GM18508 (cell line): ENCODE measurements at regions not wholly inside any gene's neighbourhood (a gene's known extent, or its start where the extent isn't known, plus 50 kb on each side); places are given as distances from the start of the nearest gene placed in this dataset.

Experiments used
- ATAC-seq: cut with Tn5 transposase; IDR thresholded peaks from one replicate; pipeline ENCODE4 v1.9.1; 2021; ENCODE audit warnings: moderate number of reproducible peaks; ENCODE audit not compliant: insufficient read depth, unreplicated experiment

DNA sequence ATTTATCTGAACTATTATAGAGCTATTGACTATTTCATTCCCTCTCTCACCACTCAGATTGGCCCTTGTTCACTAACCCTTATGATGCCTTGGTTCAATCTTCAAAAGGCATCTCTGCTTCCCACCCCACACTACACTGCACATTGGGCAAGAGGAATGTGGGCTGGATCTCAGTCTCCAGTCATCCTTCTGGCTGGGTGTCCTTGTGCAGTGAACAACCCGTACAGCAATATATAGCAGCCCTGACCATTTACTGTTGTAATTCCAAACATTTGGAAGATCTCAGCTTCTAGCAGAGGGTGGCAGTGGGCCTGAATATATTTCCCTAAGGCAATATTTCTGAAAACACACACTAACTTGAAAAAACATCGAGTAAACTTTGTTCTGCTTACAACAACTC is 199.2 kb upstream of the GDNF start:
- ATAC-seq = no peak

DNA sequence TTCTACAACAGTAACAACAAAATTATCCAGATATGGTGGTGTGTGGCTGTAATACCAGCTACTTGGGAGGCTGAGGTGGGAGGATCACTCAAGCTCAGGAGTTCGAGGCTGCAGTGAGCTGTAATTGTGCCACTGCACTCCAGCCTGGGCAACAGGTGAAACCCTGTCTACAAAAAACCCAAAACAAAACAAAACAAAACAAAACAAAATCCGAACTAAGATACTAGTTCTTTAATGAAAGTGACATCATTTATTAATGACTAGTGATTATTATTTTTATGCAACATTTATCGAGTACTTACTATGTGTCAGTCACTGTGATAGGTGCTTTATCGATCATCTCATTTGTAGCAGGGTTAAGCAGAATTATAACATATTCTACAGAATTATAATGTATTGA is 196.9 kb upstream of the GDNF start:
- ATAC-seq = no peak

DNA sequence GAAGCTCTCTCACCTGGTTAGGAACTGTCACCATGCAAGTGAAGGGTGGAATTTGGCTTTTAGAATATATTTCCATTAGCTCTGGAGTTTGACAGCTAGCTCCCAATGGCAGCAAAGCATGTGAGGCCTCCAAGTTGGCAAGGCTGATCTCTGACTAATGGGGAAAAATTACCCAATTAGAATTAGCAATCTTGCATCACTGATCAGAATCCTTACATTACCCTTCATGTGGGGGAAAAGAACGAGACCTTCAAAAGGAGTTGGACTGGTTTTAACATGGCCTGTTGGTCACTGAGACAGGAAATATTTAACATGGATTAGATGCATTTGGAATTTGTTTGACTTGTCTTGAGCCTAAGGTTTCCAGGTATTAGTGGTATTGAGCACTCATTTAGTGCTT is 192.3 kb upstream of the GDNF start:
- no peak for ATAC-seq

DNA sequence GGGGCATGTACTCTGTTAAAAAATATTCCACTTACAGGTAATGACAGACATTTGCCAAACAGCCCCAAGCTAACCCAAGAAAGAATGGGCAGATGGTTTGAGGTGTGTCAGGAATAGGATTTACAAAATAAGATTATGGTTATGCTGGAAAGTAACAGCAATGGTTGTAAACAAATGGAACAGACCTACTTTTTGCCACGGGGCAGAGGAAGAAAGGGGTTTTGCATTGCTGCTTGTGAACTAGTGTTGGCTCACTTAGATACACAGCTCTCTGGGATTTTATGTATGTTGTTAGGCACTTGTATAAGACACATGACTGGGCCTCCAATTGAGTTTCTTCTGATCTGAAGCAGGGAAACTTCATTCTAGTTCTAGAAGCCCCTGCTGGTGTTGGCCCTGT is 191.5 kb upstream of the GDNF start:
- ATAC-seq = no peak

DNA sequence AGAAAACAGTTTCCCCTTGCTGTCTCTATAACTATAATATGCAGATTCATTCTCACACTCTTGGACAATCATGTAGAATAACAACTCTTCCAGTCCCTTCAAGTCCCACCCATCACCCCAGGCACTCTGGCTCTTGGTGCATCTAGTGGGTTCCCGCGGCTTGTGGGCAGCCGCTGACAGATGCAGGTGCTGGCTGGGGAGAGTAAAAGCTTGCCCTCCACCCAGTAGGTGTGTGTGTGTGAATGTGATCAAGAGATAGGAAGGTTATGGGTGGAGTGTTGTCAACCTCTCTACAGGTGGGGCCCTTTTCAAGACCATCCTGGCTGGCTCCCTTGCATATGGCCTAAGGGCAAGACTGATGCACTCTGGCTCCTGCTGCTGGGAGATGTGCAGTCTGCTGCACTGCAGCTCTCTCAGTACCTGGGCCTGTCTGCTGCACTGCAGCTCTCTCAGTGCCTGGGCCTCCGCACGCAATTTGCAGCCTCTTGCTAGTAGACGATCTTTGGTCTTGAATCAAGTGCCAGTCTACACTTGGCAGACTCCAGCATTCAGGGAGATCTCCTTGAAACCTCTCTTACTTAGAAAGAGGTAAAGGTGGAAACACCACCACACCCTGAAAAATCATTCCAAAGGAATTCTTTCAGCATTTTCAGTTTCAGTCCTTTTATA is 189.7 kb upstream of the GDNF start:
- ATAC-seq = no peak

DNA sequence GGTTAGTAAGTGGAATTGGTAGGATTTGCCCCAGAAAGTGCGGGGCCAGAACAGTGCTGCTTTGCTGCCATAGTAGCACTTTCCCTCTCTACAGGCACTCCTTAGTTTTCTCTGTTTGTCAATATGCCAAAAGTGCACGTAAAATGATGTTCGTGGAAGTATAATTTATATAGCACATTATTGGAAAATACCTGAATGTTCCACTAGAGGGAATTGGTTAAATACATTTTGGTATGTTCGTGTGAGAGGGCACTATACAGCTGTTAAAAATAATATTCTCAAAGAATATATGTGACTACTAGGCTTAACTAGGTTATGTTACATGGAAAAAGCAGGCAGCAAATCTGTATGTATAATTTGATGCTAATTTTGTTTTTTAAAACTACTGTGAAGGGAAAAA is 184.0 kb upstream of the GDNF start:
- ATAC-seq = no peak

DNA sequence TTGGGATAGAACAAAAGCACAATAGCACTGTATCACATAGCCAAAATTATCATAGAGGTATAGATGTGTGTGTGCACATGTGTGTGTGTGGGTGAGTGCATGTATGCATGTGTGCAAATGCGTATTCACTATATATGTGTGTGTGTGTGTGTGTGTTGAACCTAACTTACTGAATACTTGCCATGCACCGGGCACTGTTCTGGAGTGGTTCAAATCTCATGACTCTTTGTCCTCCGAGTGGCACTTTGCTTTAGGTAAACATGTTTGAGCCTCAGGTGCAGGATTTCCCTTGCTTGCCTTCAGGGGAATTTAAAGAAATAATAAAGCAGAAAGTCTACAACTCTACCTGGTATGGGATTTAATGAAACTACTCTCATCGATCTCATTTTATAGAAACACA is 183.5 kb upstream of the GDNF start:
- ATAC-seq = no peak

DNA sequence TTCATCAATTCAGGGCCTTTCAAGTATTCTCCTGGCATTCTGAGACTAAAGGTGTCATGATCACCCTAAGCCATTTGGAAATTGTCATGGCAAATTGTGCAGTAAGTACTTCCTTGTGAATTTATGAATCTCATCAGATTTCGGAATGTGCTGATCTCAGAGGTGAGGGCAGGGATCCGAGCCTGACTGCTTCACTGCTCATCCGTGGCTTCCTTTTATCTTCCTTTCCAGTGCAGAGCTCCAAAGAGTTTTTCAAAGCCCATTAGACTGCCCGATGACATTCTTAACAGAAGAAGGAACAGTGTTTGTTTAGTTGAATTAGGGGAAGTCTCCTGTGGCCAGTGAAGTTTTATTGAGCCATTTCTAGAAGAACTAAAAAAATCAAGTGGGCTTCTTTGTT is 182.8 kb upstream of the GDNF start:
- ATAC-seq = no peak

DNA sequence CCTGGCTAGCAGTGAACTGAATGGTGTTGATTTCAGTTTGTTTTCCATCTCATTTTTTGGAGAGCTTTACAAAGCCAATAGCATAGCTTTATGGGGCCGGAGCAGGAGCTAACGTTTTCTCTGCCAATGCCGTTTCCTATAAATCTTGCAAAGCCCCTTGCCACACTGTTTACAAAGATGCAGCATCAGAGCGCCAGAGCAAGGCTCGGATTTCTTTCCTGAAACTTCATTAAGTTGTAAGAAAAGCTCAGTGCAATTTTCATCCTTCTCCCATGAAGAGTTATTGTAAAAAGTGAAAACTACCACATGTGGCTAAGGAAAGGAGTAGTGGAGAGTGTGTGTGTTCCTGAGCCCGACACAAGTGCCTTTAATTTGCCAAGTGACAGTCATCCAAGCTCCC is 178.2 kb upstream of the GDNF start:
- no peak for ATAC-seq

DNA sequence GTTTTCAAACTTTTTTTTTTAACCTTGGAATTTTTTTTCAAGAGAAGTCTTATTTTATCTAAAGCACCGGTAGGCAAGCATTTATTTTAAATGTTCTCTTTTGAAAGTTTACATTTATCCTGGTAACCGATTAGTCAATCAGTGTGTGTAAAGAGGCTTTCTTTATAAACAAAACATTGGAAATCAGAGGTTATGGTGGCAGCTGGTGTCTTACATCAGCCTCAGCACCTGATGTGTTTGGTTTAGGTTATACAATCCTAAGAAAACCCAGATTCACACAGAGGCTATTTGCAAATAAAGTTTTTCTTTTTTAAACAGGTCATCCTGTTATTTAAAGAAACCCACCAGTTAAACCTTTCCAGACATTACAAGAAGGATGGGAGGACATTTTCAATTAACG is 173.3 kb upstream of the GDNF start:
- no peak for ATAC-seq

DNA sequence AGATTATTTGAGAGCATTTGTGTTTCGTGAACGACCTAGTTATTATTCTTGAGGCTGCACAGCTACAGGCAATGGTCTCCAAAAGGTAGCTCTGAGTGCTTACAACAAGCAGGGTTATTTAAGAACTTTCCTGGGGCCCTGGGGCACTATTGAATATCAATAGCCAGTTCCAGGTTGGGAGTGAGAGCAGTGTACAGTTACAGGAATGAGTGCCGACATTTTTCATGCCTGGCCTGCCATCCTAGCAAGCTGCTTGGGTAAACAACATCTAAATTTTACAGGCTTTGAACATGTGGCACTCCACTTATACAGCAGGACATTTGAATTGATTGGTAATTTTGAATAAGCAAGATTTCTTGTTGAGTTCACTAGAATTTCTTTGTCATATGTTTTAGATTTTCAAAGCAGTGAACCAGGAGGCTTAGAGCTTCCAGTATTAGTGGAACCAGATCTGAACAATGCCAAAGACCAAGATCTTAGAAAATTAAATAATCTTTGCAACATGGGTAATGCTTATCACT is 171.9 kb upstream of the GDNF start:
- ATAC-seq = no peak

DNA sequence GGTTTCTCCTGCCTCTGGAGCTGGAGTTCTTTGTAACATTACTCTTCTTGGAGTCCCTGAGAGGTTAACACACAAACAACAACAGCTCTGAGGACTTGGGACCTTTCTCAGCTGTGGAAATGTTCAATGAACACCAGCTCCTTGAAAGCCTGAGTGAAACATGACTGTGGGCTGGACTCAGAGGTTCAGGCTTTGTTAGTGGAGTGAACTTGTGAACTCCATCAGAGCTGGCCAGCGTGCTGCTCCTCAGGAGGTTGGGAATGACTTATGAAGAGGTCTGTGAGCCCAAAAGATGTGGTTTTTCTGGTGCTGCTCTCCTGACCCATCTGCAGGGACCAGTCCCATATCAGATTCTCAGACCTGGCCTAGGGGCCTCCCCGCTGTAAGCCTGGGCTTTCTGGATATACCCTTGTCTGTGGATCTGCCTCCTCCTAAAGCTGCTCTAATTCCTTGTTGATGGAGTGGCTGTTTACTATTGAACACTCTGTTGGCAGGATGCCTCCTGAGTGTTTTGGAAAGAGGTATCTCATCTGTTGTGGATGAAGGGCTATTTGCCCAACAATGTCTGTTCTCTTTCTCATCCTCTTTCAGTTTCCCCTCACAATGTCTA is 170.0 kb upstream of the GDNF start:
- no peak for ATAC-seq

DNA sequence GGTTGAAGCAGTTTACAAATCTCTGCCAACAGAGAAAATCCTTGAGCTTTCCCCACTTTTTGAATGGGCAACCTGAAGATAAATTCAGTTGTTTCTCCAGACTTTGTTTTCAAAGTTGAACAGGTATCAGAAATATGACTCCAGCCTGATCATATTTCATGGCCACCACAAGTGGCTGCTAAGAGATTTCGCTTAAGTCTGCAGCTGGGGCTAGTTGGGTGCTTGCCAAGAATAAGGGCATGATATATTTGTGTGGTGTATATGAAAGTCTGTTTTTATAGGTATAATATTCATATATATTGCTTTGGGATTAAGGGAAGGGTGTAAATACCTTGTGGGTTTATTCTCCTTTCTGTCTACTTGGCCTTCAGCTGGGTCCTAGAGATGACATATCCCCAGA is 168.4 kb upstream of the GDNF start:
- no peak for ATAC-seq

DNA sequence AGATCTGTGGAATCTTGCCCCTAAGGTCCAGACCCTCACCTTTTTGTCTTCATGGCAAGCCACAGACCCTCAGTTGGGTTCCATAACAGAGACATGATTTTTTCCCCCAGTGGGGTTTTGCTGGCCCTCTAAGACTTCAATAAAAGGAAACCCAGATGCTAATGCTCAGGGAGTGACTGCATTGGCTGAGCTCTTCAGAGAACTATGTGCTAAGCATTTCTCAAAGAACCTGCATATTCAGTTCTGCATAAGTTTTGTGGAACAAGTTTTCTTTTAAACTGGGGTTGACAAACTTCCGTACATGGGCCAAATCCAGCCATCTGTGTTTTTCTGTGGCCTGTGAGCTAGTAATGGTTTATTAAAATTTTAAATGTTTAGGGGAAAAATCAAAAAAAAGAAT is 159.8 kb upstream of the GDNF start:
- no peak for ATAC-seq

DNA sequence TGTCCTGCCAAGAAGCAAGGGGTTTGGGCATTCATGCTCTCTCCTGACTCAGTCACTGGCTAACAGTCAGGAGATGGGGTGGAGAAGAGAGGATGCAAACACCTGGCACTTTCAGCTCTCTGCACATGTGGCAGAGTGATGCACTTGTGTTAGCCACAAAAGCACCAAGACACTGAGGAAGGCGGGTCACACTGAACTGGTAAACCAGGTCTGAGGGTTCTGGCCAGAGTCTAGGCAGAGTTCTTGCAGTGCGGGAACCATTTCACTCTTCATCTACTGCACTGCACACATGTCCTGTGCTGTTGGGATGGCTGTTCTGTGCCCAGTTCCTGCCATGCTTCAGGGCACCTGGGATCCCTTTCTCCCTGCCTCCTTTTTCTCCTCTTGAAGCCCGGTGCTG is 157.1 kb upstream of the GDNF start:
- ATAC-seq = no peak

DNA sequence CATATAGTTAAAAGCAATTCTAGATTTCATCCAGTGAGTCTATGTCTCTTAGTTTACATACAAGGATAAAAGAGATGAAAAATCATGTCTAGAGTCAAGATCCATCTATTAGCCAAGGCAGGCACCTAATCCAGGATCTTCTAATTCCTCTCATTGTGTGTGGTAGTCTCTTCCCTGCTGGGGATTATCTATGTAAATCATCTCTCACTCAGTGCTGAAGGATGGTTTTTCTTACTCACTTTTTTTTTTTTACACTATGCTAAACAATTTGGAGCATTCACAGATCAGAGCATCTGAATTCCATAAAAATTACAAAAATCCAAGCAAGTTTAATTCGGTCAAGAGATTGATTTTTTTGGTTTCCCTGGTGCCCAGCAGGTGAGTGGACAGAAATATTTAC is 154.9 kb upstream of the GDNF start:
- no peak for ATAC-seq

DNA sequence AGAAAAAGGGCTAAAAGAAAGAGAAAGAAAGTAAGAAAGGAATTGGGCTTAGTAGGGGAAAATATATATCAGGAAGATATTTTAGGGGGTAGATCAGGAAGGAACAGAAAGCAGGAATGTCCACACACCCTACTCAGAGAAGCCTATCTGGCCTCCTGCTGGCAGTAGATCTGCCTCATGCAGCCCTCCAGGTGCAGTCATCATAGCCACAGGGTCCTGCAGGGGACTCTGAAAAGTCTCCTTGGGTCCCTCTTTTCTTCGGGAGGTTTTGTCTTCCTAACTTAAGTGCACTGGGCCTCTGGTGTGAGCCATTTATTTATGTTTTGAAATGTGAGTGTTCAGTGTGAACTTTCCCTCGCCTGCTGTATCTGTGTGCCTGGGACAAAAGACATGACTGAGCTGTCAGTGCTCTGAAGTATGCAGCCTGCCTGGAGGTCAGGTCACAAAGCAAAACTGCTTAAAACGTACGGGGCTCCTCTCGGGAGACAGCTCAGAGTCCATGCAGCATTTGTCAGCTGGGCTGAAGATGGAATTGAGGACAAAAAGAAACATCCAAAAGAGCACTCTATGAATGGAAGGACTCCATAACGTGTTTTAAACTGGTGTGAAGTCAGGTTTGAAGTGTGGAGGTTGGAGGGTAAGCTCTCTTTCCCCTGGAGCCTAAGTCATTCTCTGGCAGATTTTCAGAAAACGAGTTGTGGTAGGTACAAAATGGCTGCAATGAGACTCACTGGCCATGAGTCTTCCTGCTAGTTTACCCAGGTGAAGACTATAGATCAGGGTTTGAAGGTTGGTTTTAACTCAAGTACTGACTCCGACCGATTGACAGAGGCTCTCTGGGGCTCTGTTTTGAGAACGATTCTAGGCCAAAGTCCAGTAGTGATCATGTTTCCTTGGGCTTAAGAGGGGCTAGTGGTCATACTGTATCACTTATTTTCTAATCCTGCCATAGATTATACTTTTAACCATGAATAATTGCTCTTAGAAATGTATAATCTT is 151.8 kb upstream of the GDNF start:
- no peak for ATAC-seq

DNA sequence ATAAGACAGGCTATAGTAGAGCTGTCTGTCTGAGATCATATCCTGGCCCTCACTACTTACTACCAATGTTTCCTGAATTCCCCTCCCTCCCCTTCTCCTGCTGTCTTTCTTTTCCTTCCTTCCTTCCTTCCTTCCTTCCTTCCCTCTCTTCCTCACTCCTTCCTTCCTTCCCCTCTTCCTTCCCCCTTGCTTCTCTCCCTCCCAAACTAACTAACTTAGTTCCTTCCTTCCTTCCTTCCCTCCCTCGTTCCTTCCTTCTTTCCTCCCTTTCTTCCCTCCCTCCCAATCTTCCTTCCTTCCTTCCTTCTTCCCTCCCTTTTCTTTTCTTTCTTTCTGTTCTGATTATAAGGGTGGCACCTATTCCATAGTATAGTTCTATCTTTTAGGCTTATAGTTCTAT is 150.0 kb upstream of the GDNF start:
- ATAC-seq = no peak

DNA sequence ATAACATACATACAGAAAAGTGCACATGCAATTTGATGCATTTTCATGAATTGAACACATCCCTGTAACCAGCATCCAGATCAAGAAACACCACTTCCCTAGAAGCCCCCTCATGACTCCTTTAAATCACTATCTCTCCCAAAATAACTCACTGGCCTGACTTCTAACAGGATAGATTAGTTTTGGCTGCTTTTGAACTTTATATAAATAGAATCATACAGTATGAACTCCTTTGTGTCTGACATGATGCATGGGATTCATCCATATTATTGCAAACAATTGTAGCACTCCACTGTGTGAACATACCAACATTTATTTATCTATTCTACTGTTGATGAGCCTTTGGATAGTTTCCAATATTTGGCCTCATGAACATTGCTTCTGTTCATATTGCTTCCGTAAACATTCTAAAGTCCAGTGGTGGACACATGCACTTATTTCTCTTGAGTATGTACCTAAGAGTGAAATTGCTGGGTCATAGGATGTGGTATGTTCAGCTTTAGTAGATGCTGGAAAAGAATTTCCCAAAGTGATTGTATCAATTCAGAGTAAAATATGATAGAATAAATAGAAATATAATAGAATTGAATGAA is 148.7 kb upstream of the GDNF start:
- no peak for ATAC-seq

DNA sequence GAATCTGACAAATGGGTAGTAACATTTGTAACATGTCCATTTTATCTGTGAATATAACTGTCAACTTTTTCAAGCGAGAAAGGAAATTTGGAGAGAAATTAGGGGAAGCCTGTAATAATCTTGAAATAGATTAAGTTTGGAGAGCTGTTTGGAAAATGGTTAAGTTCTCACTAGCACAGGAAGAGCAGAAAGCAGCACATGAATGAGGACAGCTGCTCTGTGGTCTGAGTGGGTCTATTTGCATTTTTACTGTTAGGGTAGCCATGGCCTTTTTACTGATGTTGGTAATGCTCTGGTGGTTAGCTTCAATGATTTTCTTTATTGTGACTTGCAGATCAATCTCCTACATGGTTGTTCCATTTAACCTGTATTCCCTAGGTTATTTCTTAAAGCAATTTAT is 144.5 kb upstream of the GDNF start:
- ATAC-seq = no peak

DNA sequence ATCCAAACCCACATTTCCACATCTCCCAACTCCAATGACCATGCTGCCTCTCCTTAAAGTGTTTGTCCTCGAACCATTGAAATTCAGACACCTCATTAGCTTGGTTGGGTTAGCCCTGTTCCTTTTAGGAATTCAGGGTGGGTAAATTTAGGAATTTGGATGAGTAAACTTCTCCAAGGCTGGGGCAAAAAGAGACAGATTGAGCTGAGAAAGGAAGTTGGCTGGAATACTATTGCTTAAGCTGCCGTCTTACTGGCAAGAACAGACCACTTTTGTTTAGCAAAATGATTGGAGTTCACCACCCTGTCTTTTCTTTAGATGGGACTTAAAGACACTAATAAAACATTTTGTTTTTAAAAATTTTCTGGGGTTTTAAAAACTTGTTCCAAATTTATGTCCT is 143.6 kb upstream of the GDNF start:
- ATAC-seq = no peak
